Chondrocyte (in vitro differentiated cells): ENCODE measurements at regions not wholly inside any gene's neighbourhood (a gene's known extent, or its start where the extent isn't known, plus 50 kb on each side); places are given as distances from the start of the nearest gene placed in this dataset.

Source experiments
- DNase-seq: peaks from one replicate; pipeline ENCODE4 v3.0.0; 2021; ENCODE audit warnings: mixed read lengths, low spot score
- H3K27ac Mint-ChIP-seq: one replicate; pipeline ENCODE4 v1.8.0; 2021; ENCODE audit warnings: mild to moderate bottlenecking, moderate library complexity, mixed read lengths; ENCODE audit not compliant: unreplicated experiment
- H3K27me3 Mint-ChIP-seq: 2 replicates; pipeline ENCODE4 v1.8.0; 2021; ENCODE audit warnings: low read depth, mixed read lengths
- H3K36me3 Mint-ChIP-seq: 2 replicates; pipeline ENCODE4 v1.8.0; 2021; ENCODE audit warnings: low read depth, mixed read lengths
- H3K4me1 Mint-ChIP-seq: 2 replicates; pipeline ENCODE4 v1.8.0; 2021; ENCODE audit warnings: low read depth, mild to moderate bottlenecking, mixed read lengths
- H3K4me3 Mint-ChIP-seq: one replicate; pipeline ENCODE4 v1.8.0; 2021; ENCODE audit warnings: mild to moderate bottlenecking, moderate library complexity, mixed read lengths; ENCODE audit not compliant: unreplicated experiment
- H3K9me3 Mint-ChIP-seq: 2 replicates; pipeline ENCODE4 v1.8.0; 2021; ENCODE audit warnings: low read depth, mixed read lengths
- CTCF ChIP-seq: fragments of 200-600 bp; sonication (generic); IDR thresholded peaks from 2 replicates; pipeline ENCODE4 v1.5.0; 2021; ENCODE audit warnings: antibody characterized with exemption, mild to moderate bottlenecking, moderate library complexity

DNA sequence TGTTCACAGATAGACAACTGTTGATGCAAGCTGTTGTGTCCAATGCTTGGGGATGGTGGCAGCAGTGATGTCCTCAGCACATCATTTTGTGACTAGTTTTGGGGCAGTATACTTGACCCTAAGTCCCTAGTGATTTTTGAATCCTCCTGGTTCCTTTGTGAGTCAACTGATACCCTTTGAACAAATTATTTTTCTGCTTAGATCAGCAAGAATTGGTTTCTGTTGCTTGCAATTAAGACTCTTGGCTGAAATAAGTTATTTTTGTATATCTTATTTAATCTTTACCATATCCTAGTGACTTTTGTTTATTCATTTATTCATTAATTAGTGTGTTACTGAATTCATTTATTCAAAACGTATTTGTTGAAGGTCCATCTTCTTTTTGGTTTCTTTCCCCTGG is 392.0 kb upstream of the SGCD start:
- no peaks in the 10 kb centered on the region for H3K36me3 Mint-ChIP-seq
- H3K4me1 Mint-ChIP-seq = no peaks in the 10 kb centered on the region
- DNase-seq = no peak
- H3K4me3 Mint-ChIP-seq = no peak overlapping the region
- H3K27me3 Mint-ChIP-seq = peaks cover under 1% of the 10 kb centered on the region
- no peaks in the 10 kb centered on the region for H3K9me3 Mint-ChIP-seq
- H3K27ac Mint-ChIP-seq = no peak overlapping the region
- no peak for TF ChIP-seq CTCF

GRCh38 chr5:155935723-155936122 is 391.2 kb upstream of the SGCD start:
- no peaks in the 10 kb centered on the region for H3K4me1 Mint-ChIP-seq
- H3K27ac Mint-ChIP-seq = no peak overlapping the region
- no peak for TF ChIP-seq CTCF
- no peaks in the 10 kb centered on the region for H3K9me3 Mint-ChIP-seq
- H3K4me3 Mint-ChIP-seq = no peak overlapping the region
- H3K36me3 Mint-ChIP-seq = no peaks in the 10 kb centered on the region
- DNase-seq = no peak
- peaks cover 2% of the 10 kb centered on the region for H3K27me3 Mint-ChIP-seq

GRCh38 chr5:155936520-155937406 is 390.2 kb upstream of the SGCD start:
- no peak overlapping the region for H3K27ac Mint-ChIP-seq
- H3K27me3 Mint-ChIP-seq = peaks cover 2% of the 10 kb centered on the region
- no peaks in the 10 kb centered on the region for H3K4me1 Mint-ChIP-seq
- no peaks in the 10 kb centered on the region for H3K36me3 Mint-ChIP-seq
- H3K9me3 Mint-ChIP-seq = no peaks in the 10 kb centered on the region
- H3K4me3 Mint-ChIP-seq = no peak overlapping the region
- DNase-seq = peak; percentile 81
- no peak for TF ChIP-seq CTCF

DNA sequence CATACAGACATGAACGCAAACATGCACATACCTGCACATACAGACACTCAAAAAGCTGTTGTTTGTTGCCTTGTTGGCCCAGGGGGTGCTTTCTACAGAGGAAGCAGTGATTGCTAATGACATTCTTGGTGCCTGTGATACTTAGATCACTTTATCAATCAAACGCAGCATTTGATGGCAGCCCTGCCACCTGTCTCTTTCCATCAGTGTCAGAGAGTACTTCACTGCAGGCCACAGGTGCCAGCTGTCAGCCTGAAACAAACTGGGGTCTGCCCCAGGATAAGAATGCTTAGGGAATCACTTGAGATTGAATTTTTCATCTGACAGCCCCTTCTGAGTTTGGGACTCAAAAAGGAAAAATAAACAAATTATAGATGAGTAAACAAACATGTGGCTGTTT is 388.9 kb upstream of the SGCD start:
- Mint-ChIP-seq H3K9me3 (no peaks in the 10 kb centered on the region), H3K27me3 (peaks cover 2% of the 10 kb centered on the region), H3K4me1 (no peaks in the 10 kb centered on the region), H3K36me3 (no peaks in the 10 kb centered on the region), H3K27ac (no peak overlapping the region), H3K4me3 (no peak overlapping the region)
- DNase-seq = no peak
- no peak for TF ChIP-seq CTCF

DNA sequence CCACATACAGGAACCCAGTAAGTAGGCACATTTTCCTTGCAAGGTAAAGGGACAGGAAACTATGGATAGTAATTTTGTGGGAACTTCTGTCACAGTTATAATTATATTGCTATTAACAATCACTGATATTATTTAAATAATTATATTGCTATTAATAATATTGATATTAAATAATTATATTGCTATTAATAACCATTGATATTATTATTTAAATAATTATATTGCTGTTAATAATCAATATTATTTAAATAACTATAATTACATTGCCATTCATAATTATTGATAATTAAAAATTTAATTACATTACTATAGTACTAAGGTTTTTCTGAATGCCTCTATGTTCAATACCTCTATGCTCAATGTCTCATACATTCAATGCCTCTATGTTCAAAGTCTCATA is 385.6 kb upstream of the SGCD start:
- H3K27ac Mint-ChIP-seq = no peak overlapping the region
- H3K4me1 Mint-ChIP-seq = no peaks in the 10 kb centered on the region
- DNase-seq = no peak
- no peak for TF ChIP-seq CTCF
- H3K4me3 Mint-ChIP-seq = no peak overlapping the region
- H3K9me3 Mint-ChIP-seq = no peaks in the 10 kb centered on the region
- no peaks in the 10 kb centered on the region for H3K36me3 Mint-ChIP-seq
- H3K27me3 Mint-ChIP-seq = peaks cover 6% of the 10 kb centered on the region
